Endothelial cell of umbilical vein (primary cell): ENCODE measurements at regions not wholly inside any gene's neighbourhood (a gene's known extent, or its start where the extent isn't known, plus 50 kb on each side); places are given as distances from the start of the nearest gene placed in this dataset.

Source experiments
- BruUV-seq: library from RNA; stranded (reverse); fragments of 400-500 nt; replicated peaks from 2 replicates; lab custom pipeline; 2021; lab: Mats Ljungman, UMichigan
- CTCF ChIA-PET: fragments of 300-600, 350-600 bp; sonication (Branson Sonifier 250); formaldehyde crosslinking; loops from one replicate; lab custom pipeline; 2021; ENCODE audit warnings: antibody characterized with exemption, inconsistent platforms; lab: Charles Lee
- POLR2A ChIA-PET: fragments of 300-600, 350-600 bp; sonication (Branson Sonifier 250); formaldehyde crosslinking; loops from one replicate; lab custom pipeline; 2021; ENCODE audit warnings: antibody characterized with exemption, inconsistent platforms; lab: Charles Lee
- DNase-seq: peaks from one replicate; pipeline ENCODE4 v3.0.0-alpha.2; 2011; ENCODE audit warnings: low read depth, low spot score
- FAIRE-seq: peaks from 2 replicates; lab custom pipeline; 2011; peaks lifted over from hg19 to GRCh38; lab: Jason Lieb, UNC
- H2AFZ ChIP-seq: 2 replicates; pipeline ENCODE4 v1.6.0; 2012; ENCODE audit warnings: low read depth, low read length, control low read depth, inconsistent platforms
- H3K27ac ChIP-seq: 2 replicates; pipeline ENCODE4 v1.5.1; 2011; ENCODE audit warnings: low read depth, mild to moderate bottlenecking, control low read depth, low read length, moderate library complexity; ENCODE audit not compliant: insufficient read depth
- H3K27me3 ChIP-seq, 2 experiments: 2 replicates each; pipeline versions ENCODE4 v1.6.0 to v1.6.1; 2011; ENCODE audit warnings: low read length in 2 of 2, mixed read lengths in 1 of 2; ENCODE audit not compliant: control insufficient read depth in 2 of 2, insufficient read depth in 2 of 2
- H3K36me3 ChIP-seq, 2 experiments: 2 replicates in 1 of 2; 3 replicates in 1 of 2; pipeline ENCODE4 v1.5.1; 2011; ENCODE audit warnings: low read length in 2 of 2, mild to moderate bottlenecking in 1 of 2, moderate library complexity in 1 of 2; ENCODE audit not compliant: control insufficient read depth in 2 of 2, insufficient read depth in 2 of 2; ENCODE audit errors: extremely low read depth in 1 of 2
- H3K4me1 ChIP-seq: 3 replicates; pipeline ENCODE4 v1.5.1; 2011; ENCODE audit warnings: mild to moderate bottlenecking, low read length; ENCODE audit not compliant: control insufficient read depth, insufficient read depth; ENCODE audit errors: extremely low read depth
- H3K4me2 ChIP-seq: 2 replicates; pipeline ENCODE4 v1.6.1; 2011; ENCODE audit warnings: low read length, control low read depth, mixed read lengths; ENCODE audit not compliant: insufficient read depth
- H3K4me3 ChIP-seq, 3 experiments: fragments of 200-600 bp in 1 of 3; sonication (generic), shearing (Covaris generic) in 1 of 3; replicated peaks in 1 of 3; 2 replicates each; pipeline ENCODE4 v1.5.1; 2011 to 2016; ENCODE audit warnings: control low read depth in 3 of 3, low read length in 3 of 3, mild to moderate bottlenecking in 2 of 3, inconsistent platforms in 1 of 3, low read depth in 1 of 3, moderate library complexity in 1 of 3; ENCODE audit not compliant: insufficient read depth in 1 of 3
- H3K79me2 ChIP-seq: 2 replicates; pipeline ENCODE4 v1.6.0; 2012; ENCODE audit warnings: low read length, inconsistent platforms; ENCODE audit not compliant: control insufficient read depth, insufficient read depth
- H3K9ac ChIP-seq: replicated peaks from 2 replicates; pipeline ENCODE3; 2011; ENCODE audit warnings: low read length, control low read depth; ENCODE audit not compliant: insufficient read depth; ENCODE audit errors: extremely low read depth
- H3K9me1 ChIP-seq: replicated peaks from 3 replicates; pipeline ENCODE4 v1.6.0; 2011; ENCODE audit warnings: mild to moderate bottlenecking, low read length; ENCODE audit not compliant: control insufficient read depth, insufficient read depth; ENCODE audit errors: extremely low read depth
- H3K9me3 ChIP-seq: replicated peaks from 2 replicates; pipeline ENCODE4 v1.5.1; 2012; ENCODE audit warnings: low read length, inconsistent platforms; ENCODE audit not compliant: control insufficient read depth, insufficient read depth
- H4K20me1 ChIP-seq: replicated peaks from 2 replicates; pipeline ENCODE3; 2011; ENCODE audit warnings: mild to moderate bottlenecking, low read length; ENCODE audit not compliant: control insufficient read depth, insufficient read depth; ENCODE audit errors: extremely low read depth
- EZH2 ChIP-seq: IDR thresholded peaks from 2 replicates; pipeline ENCODE4 v1.6.1; 2012; ENCODE audit warnings: borderline replicate concordance, low read depth, mild to moderate bottlenecking, moderate library complexity, low read length, inconsistent platforms; ENCODE audit not compliant: severe bottlenecking
- FOS ChIP-seq: IDR thresholded peaks from 2 replicates; pipeline ENCODE4 v1.6.1; 2011; ENCODE audit warnings: mild to moderate bottlenecking, low read length, moderate library complexity, borderline replicate concordance; ENCODE audit not compliant: insufficient read depth
- GATA2 ChIP-seq: IDR thresholded peaks from 2 replicates; pipeline ENCODE4 v1.7.0; 2011; ENCODE audit warnings: low read depth, mild to moderate bottlenecking, moderate library complexity, mixed read lengths, low read length; ENCODE audit not compliant: insufficient read length, insufficient read depth
- JUN ChIP-seq: IDR thresholded peaks from 2 replicates; pipeline ENCODE4 v1.6.1; 2011; ENCODE audit warnings: borderline replicate concordance, low read depth; ENCODE audit not compliant: insufficient read length, insufficient read depth
- MYC ChIP-seq: IDR thresholded peaks from one replicate; pipeline ENCODE4 v1.6.1; 2011; ENCODE audit warnings: mild to moderate bottlenecking, low read depth, low read length
- POLR2A ChIP-seq: IDR thresholded peaks from 2 replicates; pipeline ENCODE4 v1.6.1; 2012; ENCODE audit warnings: low read depth, mild to moderate bottlenecking, control low read depth, low read length
- POLR2AphosphoS5 ChIP-seq: IDR thresholded peaks from 2 replicates; pipeline ENCODE4 v1.6.1; 2012; ENCODE audit warnings: low read depth, mild to moderate bottlenecking, control low read depth, low read length, moderate library complexity; ENCODE audit not compliant: insufficient read depth
- dilution Hi-C: fragments of 300-500 bp; cut with MboI; formaldehyde crosslinking; loops from one replicate; pipeline ENCODE4 v1.15.0; 2019; ENCODE audit warnings: low sequenced_read_pairs; ENCODE audit not compliant: extremely low pct_ligation_motif_present
- intact Hi-C: fragments of 100-400 bp; cut with micrococcal nuclease; formaldehyde crosslinking; loops from one replicate; pipeline ENCODE4 v1.10.0; 2022
- TF ChIP-seq, protein P1 (sequence below), 2 donors: IDR thresholded peaks; 1 replicate in 1 of 2; 2 replicates in 1 of 2; pipeline ENCODE4 v1.5.1; 2011; ENCODE audit warnings: low read length in 2 of 2, mild to moderate bottlenecking in 2 of 2, moderate library complexity in 2 of 2, control low read depth in 1 of 2, inconsistent platforms in 1 of 2, low read depth in 1 of 2; ENCODE audit not compliant: insufficient read depth in 1 of 2; ENCODE audit errors: extremely low read depth in 1 of 2
- TF ChIP-seq, protein P2 (sequence below): IDR thresholded peaks from 2 replicates; pipeline ENCODE4 v1.6.1; 2011; ENCODE audit not compliant: insufficient read depth, insufficient read length

DNA sequence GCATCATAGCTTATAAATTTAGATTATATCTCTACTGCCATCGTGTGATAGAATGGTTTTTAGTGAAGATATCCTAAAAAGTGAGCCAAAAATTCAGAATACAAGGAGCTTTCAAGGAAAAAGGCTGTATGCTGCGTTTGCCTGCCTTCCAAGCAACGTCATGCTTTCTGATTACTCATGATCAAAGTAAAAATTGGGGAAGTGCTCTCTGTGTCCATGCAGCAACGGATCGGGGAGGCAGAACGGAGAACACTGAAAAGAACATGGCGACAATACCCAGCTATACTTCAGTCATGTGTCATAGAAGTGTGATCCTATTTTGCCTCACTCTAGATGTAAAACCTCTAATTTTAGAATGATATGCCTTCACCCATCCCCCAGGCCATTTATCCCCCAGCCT lies 185.7 kb downstream of the SUCLG1 start:
- Histone ChIP-seq H3K27me3 (no peaks in the 10 kb centered on the region), H2AFZ (no peak overlapping the region), H3K9me3 (no peaks in the 10 kb centered on the region), H3K4me2 (no peak overlapping the region), H3K36me3 (no peaks in the 10 kb centered on the region), H3K4me3 (no peak overlapping the region), H3K27ac (no peak overlapping the region), H3K9ac (no peak overlapping the region), H3K9me1 (no peaks in the 10 kb centered on the region), H3K79me2 (no peaks in the 10 kb centered on the region), H4K20me1 (no peaks in the 10 kb centered on the region), H3K4me1 (no peaks in the 10 kb centered on the region)
- CTCF ChIA-PET: no interaction called here
- POLR2A ChIA-PET: no interaction called here
- no peak for FAIRE-seq
- no peak for DNase-seq
- intact Hi-C loops (no loop called here), dilution Hi-C loops (no loop called here)
- no peak for TF ChIP-seq MYC
- TF ChIP-seq GATA2: no peak
- TF ChIP-seq JUN: no peak
- no peak for TF ChIP-seq POLR2AphosphoS5
- TF ChIP-seq, protein P1, sequence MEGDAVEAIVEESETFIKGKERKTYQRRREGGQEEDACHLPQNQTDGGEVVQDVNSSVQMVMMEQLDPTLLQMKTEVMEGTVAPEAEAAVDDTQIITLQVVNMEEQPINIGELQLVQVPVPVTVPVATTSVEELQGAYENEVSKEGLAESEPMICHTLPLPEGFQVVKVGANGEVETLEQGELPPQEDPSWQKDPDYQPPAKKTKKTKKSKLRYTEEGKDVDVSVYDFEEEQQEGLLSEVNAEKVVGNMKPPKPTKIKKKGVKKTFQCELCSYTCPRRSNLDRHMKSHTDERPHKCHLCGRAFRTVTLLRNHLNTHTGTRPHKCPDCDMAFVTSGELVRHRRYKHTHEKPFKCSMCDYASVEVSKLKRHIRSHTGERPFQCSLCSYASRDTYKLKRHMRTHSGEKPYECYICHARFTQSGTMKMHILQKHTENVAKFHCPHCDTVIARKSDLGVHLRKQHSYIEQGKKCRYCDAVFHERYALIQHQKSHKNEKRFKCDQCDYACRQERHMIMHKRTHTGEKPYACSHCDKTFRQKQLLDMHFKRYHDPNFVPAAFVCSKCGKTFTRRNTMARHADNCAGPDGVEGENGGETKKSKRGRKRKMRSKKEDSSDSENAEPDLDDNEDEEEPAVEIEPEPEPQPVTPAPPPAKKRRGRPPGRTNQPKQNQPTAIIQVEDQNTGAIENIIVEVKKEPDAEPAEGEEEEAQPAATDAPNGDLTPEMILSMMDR (IDR thresholded peaks at IDR 0.05; ENCODE audit: extremely low read depth in 1 of 2, insufficient read depth in 1 of 2, low read depth in 1 of 2, low read length in 2 of 2): no peak
- TF ChIP-seq, protein P2, sequence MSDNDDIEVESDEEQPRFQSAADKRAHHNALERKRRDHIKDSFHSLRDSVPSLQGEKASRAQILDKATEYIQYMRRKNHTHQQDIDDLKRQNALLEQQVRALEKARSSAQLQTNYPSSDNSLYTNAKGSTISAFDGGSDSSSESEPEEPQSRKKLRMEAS: no peak
- TF ChIP-seq POLR2A: no peak
- TF ChIP-seq FOS: no peak
- no peak for TF ChIP-seq EZH2
- BruUV-seq: no TSS peak
